COLO829 (cell line): ENCODE measurements at regions not wholly inside any gene's neighbourhood (a gene's known extent, or its start where the extent isn't known, plus 50 kb on each side); places are given as distances from the start of the nearest gene placed in this dataset.

ENCODE experiments used
- DNase-seq: peaks from one replicate; pipeline ENCODE4 v3.0.0; 2012; ENCODE audit warnings: low spot score

DNA sequence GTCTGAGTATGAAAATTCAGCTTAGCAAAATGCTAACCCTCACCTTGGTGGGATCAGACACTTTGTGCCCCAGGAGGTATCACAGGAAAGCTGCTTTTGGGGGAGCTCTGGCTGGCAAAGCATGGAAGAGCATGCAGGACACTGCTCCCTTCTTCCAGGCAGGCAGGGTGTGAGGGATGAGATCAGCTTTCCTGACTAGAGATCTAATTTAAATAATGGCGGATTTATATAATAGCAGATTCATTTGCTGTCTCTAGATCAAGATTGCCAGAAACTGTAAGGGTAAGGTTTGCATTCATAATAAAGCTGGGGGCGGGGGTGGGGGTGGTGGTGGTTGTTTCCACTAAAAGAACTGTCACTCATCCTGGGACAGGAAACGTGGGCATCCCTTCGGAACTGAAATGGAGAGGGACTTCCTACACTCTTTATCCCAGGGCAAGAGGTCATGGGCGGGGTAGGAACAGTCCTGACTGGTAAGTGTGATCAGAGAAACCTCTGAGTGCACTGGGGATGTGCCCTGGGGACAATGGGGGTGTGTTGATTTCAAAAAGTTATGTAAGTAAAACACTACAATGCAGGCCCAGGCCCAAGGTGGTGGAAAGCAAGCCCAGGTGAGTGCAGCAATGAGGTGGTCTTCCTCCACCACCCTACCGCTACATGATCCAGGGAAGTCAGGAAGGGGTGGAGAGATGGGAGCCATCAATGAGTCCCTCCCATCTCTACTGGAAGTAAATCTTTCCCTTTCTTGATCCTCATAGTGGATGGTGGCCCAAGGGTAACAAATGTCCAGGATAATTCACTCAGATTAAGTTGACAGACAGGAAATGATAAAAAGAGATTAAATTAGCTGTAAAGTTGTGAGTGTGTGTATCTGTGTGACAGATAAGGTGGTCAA lies 171.4 kb upstream of the SERPINE2 start:
- DNase-seq: peak; percentile 88

DNA sequence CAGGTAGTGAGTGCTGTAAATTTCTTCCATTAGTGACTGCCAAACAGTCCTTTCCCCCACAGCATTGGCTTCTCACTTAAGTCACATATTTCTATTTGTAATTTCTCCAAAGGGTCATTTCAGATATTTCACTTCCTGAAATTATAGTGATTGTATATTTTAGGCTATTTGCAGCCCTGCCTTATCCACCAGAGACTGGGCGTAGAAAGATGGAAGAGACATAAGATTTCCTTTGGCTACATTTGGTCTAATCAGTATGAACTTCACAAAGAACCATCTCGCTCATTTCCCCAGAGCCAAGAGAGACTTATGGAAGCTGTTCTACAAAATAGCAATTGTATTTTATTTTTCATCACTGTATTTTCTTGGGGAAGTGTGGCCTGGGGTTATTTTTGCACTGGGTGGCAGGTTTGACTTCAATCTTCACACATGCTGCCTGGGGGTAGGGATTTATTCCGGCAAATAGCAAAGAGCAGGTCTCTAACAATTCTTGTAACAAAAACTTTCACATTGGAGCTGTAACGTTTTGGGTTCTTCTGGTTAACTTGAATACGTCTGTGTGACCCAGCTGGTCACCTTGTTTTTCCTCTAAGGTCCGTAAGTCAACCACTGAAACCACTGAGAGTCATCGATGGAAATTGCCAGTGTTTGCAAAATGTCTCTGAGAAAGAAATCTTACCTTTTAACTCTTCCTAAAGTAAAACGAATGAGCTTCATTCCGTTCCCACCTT lies 170.6 kb upstream of the SERPINE2 start:
- DNase-seq: no peak

GRCh38 chr2:224208443-224208842 lies 169.4 kb upstream of the SERPINE2 start:
- DNase-seq: no peak

DNA sequence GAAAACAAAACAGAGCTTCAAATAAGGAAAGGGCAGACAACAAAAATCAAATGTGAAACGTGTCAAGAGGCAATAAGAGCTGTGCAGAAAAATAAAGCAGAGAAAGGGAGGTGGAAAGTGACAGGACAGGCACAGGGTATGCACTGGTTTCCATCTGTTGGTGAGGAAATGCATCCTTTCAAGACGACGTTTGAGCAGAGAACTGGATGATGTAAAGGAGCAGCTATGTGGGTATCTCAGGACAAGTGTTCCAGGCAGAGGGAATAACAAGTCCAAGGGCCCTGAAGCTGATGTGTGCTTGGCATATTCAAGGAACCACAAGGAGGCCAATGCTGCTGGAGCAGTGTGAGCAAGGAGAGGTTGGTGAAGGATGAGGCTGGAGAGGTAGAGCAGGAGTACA lies 168.9 kb upstream of the SERPINE2 start:
- no peak for DNase-seq

DNA sequence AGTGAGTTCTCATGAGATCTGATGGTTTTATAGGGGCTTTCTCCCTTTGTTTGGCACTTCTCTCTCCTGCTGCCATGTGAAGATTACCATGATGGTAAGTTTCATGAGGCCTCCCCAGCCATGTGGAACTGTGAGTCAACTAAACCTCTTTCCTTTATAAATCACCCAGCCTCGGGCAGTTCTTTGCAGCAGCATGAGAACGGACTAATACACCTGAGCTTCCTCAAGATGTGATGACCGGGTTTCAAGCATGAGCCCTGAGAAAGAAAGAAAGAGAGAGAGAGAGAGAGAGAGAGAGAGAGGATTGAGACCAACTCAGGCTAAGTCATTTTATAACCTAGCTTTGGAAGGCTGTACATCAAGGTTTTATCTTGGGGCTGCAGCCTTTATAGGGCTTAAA lies 167.7 kb upstream of the SERPINE2 start:
- no peak for DNase-seq

GRCh38 chr2:224202281-224202865 lies 163.3 kb upstream of the SERPINE2 start:
- no peak for DNase-seq

DNA sequence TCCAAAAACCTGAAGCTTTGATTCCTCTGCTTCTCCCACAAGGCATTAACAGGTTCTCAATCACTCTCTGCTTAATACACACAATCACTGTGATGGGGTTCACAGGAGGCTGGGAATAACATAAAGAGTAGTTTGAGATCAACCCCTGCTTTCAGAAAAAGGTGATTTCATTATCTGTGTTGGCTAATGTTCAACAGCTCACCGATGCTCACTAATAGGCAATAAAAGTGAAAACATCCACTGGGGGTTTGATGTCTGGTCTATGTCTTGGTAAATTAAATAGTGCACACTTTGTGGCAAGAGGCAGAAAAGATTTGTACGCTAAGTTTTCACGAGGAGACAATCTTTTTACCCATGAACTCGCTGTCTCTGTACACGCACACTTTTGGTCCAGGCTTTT lies 159.3 kb upstream of the SERPINE2 start:
- no peak for DNase-seq

- no peak for DNase-seq
Observed at GRCh38 chr2:224196810-224197209, 157.7 kb upstream of the SERPINE2 start.

- DNase-seq: no peak
Observed at GRCh38 chr2:224195925-224196571, 157.0 kb upstream of the SERPINE2 start.

- DNase-seq: no peak
Observed at GRCh38 chr2:224194161-224194560, 155.1 kb upstream of the SERPINE2 start.

DNA sequence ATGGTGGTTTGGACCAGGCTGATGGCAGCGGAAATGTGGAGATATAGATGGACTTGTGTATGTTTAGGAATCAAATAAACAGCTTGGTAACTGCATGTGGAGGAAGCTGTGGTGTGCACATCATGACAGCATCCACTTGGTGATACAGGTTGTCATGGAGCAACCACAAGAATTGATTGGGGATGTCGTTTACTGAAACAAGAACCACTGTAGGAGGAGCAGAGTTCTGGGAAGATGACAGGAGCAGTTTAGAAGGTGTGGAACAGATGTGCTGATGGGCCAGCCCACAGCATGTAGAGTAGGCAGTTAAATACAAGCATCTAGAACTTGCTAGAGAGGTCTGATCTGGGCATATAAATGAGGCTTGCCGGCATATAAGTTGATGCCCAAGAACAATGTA lies 152.4 kb upstream of the SERPINE2 start:
- no peak for DNase-seq

GRCh38 chr2:224190936-224191270 lies 151.8 kb upstream of the SERPINE2 start:
- no peak for DNase-seq

- DNase-seq: no peak
Observed at GRCh38 chr2:224190234-224190935, 151.3 kb upstream of the SERPINE2 start.

- DNase-seq: no peak
Observed at GRCh38 chr2:224187220-224187619, 148.1 kb upstream of the SERPINE2 start.

- no peak for DNase-seq
Observed at GRCh38 chr2:224185023-224185601, 146.0 kb upstream of the SERPINE2 start.

DNA sequence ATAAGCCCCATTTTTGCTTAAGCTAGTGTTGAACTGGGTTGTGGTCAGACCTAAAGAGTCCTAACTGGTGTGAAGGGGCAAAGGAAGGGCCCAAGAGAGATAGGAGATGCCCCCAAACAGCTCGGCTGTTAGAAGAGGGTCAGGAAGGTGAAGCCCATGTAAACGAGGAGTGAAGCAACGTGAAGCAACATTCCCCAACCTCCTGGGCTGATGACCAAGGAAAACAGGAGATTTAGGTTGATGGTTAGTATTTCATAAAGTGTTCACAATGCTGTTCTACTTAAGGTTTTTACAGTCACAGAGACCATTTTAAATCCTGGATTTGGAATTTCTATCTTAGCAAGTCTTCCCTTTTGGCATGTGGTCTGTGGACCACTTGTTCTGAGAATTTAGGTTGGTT lies 144.0 kb upstream of the SERPINE2 start:
- DNase-seq: no peak

- no peak for DNase-seq
Observed at GRCh38 chr2:224182498-224182897, 143.4 kb upstream of the SERPINE2 start.

- no peak for DNase-seq
Observed at GRCh38 chr2:224181534-224182155, 142.6 kb upstream of the SERPINE2 start.

DNA sequence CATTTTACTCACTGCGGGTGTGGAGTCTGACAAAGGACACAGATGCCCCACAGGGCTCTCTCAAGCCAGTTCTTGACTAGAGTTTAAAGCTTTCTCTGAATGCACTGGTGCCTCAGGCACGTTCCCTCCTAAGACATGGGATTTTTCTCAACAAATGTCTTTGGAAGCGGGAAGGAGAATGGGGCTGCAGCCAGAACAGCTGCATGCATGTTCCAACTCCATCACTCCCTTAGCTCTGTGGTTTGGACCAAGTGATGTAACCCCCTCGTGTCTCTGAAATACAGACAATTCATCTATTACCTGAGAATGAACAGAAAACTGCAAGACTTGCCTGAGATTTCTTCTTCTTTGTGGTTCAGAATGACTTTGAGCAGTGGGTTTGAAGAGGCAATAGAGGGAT lies 141.7 kb upstream of the SERPINE2 start:
- no peak for DNase-seq

GRCh38 chr2:224178056-224178455 lies 139.0 kb upstream of the SERPINE2 start:
- DNase-seq: no peak

DNA sequence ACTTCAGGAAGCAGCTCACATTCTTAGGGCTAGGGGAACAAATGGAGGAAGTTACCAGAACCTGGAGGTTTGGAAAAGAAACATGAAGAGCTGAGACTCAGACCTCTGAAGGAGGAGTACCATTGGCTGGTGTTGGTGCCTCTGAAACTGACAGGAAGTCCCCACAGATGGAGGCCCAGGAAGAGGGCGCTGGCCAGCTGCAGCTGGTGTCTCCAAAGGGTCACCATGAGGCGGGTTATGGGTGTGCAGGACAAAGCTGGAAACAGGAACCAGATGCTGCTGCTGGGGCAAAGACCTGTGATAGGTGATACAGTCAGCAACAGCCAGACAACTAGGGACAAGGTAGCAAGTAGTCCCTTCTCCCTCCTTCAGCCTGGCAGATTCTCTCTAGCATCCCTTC lies 136.5 kb upstream of the SERPINE2 start:
- DNase-seq: no peak
